ENCODE measurements at regions not wholly inside any gene's neighbourhood (a gene's known extent, or its start where the extent isn't known, plus 50 kb on each side); places are given as distances from the start of the nearest gene placed in this dataset.

- TF ChIP-seq CTCF (IDR thresholded peaks at IDR 0.05) (no peak), POLR2A (IDR thresholded peaks at IDR 0.05) (no peak), POLR2AphosphoS5 (IDR thresholded peaks at IDR 0.05; ENCODE audit: insufficient read depth in 1 of 2, low read depth in 1 of 2) (no peak)
Observed at GRCh38 chr3:139746481-139746880, 68.7 kb upstream of the NMNAT3 start.
